ENCODE measurements at regions not wholly inside any gene's neighbourhood (a gene's known extent, or its start where the extent isn't known, plus 50 kb on each side); places are given as distances from the start of the nearest gene placed in this dataset.

DNA sequence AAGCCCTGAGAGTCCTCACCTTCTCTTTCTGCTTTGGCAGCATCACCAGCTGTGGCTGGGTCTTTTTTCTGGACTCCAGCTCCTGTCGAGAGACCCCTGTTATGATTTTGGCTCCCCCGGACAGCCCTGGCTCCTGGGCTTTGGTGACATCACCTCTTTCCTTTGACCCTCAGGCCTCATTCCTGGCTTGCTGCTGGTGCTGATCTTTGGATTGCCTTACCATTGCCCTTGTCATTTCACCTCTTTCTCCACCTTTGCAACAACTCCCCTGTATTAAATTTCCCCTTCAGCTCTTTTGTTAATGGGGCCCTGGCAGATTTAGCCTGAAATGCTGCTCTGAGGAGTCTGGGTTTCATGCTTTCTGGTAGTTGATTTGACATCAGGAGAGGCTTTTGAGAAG is 322.8 kb downstream of the ZSWIM6 start:
- TF ChIP-seq POLR2A (IDR thresholded peaks at IDR 0.05), result no peak
- TF ChIP-seq CTCF (IDR thresholded peaks at IDR 0.05), result no peak

Data from body of pancreas (tissue), 4 donors.